HG02840 (cell line): ENCODE measurements at regions not wholly inside any gene's neighbourhood (a gene's known extent, or its start where the extent isn't known, plus 50 kb on each side); places are given as distances from the start of the nearest gene placed in this dataset.
A peak's percentile ranks its signal among the peaks of the same experiment; 100 is the strongest.

Experiments used
- ATAC-seq: cut with Tn5 transposase; IDR thresholded peaks from one replicate; pipeline ENCODE4 v1.9.1; 2021; ENCODE audit warnings: mild to moderate bottlenecking, moderate library complexity, moderate number of reproducible peaks; ENCODE audit not compliant: unreplicated experiment, low FRiP score

GRCh38 chr2:150572961-150573395, 85.5 kb upstream of the RND3 start:
- peak; percentile 78 for ATAC-seq

- ATAC-seq: no peak
These were observed 84.8 kb upstream of the RND3 start for GRCh38 chr2:150572194-150572766.

- ATAC-seq: no peak
These were observed 83.7 kb upstream of the RND3 start for GRCh38 chr2:150571121-150571520.

GRCh38 chr2:150570712-150571111, 83.2 kb upstream of the RND3 start:
- ATAC-seq: no peak

- no peak for ATAC-seq
These were observed 82.3 kb upstream of the RND3 start for GRCh38 chr2:150569761-150570160.

GRCh38 chr2:150567771-150568301, 80.4 kb upstream of the RND3 start:
- ATAC-seq: no peak

GRCh38 chr2:150566289-150566688, 78.8 kb upstream of the RND3 start:
- no peak for ATAC-seq

GRCh38 chr2:150561076-150561475, 73.6 kb upstream of the RND3 start:
- ATAC-seq: no peak

- no peak for ATAC-seq
These were observed 69.6 kb upstream of the RND3 start for GRCh38 chr2:150557020-150557600.

GRCh38 chr2:150555611-150556356, 68.3 kb upstream of the RND3 start:
- ATAC-seq: no peak

- no peak for ATAC-seq
These were observed 66.6 kb upstream of the RND3 start for GRCh38 chr2:150554046-150554445.

- no peak for ATAC-seq
These were observed 64.8 kb upstream of the RND3 start for GRCh38 chr2:150552041-150552820.

- no peak for ATAC-seq
These were observed 61.9 kb upstream of the RND3 start for GRCh38 chr2:150549381-150549780.

- ATAC-seq: no peak
These were observed 61.1 kb upstream of the RND3 start for GRCh38 chr2:150548527-150548926.

GRCh38 chr2:150545916-150546315, 58.4 kb upstream of the RND3 start:
- no peak for ATAC-seq

- no peak for ATAC-seq
These were observed 57.3 kb upstream of the RND3 start for GRCh38 chr2:150544731-150545130.

GRCh38 chr2:150542692-150543091, 55.2 kb upstream of the RND3 start:
- no peak for ATAC-seq

- ATAC-seq: no peak
These were observed 54.7 kb upstream of the RND3 start for GRCh38 chr2:150542172-150542571.

- ATAC-seq: no peak
These were observed 51.3 kb upstream of the RND3 start for GRCh38 chr2:150538651-150539201.
